ENCODE measurements at regions not wholly inside any gene's neighbourhood (a gene's known extent, or its start where the extent isn't known, plus 50 kb on each side); places are given as distances from the start of the nearest gene placed in this dataset.

GRCh38 chr13:23990455-23990854, 93.2 kb upstream of the C1QTNF9B start:
- dilution Hi-C loops (cut with MboI; ENCODE audit: extremely low pct_ligation_motif_present, low sequenced_read_pairs) = no loop called here
- Histone ChIP-seq H3K9ac (replicated peaks; ENCODE audit: extremely low read depth, insufficient read depth, low read length) (no peak overlapping the region), H3K79me2 (ENCODE audit: control insufficient read depth, insufficient read depth, low read length) (no peaks in the 10 kb centered on the region), H3K27ac (ENCODE audit: insufficient read depth, low read depth, low read length) (no peak overlapping the region), H3K36me3 (ENCODE audit: control insufficient read depth in 2 of 2, extremely low read depth in 1 of 2, insufficient read depth in 2 of 2, low read length in 2 of 2) (no peaks in the 10 kb centered on the region), H3K4me1 (ENCODE audit: control insufficient read depth, extremely low read depth, insufficient read depth, low read length) (no peaks in the 10 kb centered on the region), H4K20me1 (replicated peaks; ENCODE audit: control insufficient read depth, extremely low read depth, insufficient read depth, low read length) (no peaks in the 10 kb centered on the region), H3K9me1 (replicated peaks; ENCODE audit: control insufficient read depth, extremely low read depth, insufficient read depth, low read length) (no peaks in the 10 kb centered on the region), H3K4me2 (ENCODE audit: insufficient read depth, low read length) (no peak overlapping the region), H2AFZ (ENCODE audit: low read depth, low read length) (no peak overlapping the region), H3K27me3 (ENCODE audit: control insufficient read depth in 2 of 2, insufficient read depth in 2 of 2, low read length in 2 of 2) (peaks cover 8 to 9% of the 10 kb centered on the region in 2 experiments), H3K9me3 (replicated peaks; ENCODE audit: control insufficient read depth, insufficient read depth, low read length) (no peaks in the 10 kb centered on the region), H3K4me3 (replicated peaks in 1 of 3; ENCODE audit: insufficient read depth in 1 of 3, low read depth in 1 of 3, low read length in 3 of 3) (no peak overlapping the region)
- ChIA-PET POLR2A (no interaction called here), CTCF (interaction anchor here (1.8 to 2.3 kb wide), 2 partner anchors 30 to 238 kb away, joined by 6 to 9 read pairs; no protein-coding TSS in a partner anchor)
- BruUV-seq (replicated peaks) = no TSS peak
- no peak for FAIRE-seq
- no peak for TF ChIP-seq POLR2A (IDR thresholded peaks at IDR 0.05; ENCODE audit: low read depth, low read length)
- no peak for TF ChIP-seq JUN (IDR thresholded peaks at IDR 0.05; ENCODE audit: borderline replicate concordance, insufficient read depth, insufficient read length, low read depth)
- no peak for TF ChIP-seq FOS (IDR thresholded peaks at IDR 0.05; ENCODE audit: borderline replicate concordance, insufficient read depth, low read length)
- no peak for TF ChIP-seq MAX (IDR thresholded peaks at IDR 0.05; ENCODE audit: insufficient read depth, insufficient read length)
- TF ChIP-seq POLR2AphosphoS5 (IDR thresholded peaks at IDR 0.05; ENCODE audit: insufficient read depth, low read depth, low read length) = no peak
- no peak for TF ChIP-seq MYC (IDR thresholded peaks at IDR 0.05; ENCODE audit: low read depth, low read length)
- TF ChIP-seq CTCF (IDR thresholded peaks at IDR 0.05; ENCODE audit: extremely low read depth in 1 of 2, insufficient read depth in 1 of 2, low read depth in 1 of 2, low read length in 2 of 2) = no peak
- no peak for TF ChIP-seq GATA2 (IDR thresholded peaks at IDR 0.05; ENCODE audit: insufficient read depth, insufficient read length, low read depth, low read length)
- TF ChIP-seq EZH2 (IDR thresholded peaks at IDR 0.05; ENCODE audit: borderline replicate concordance, low read depth, low read length, severe bottlenecking) = no peak
- intact Hi-C loops (cut with micrococcal nuclease) = no loop called here
- no peak for DNase-seq (ENCODE audit: low read depth, low spot score)

Data from endothelial cell of umbilical vein (primary cell).